BE2C (cell line): ENCODE measurements at regions not wholly inside any gene's neighbourhood (a gene's known extent, or its start where the extent isn't known, plus 50 kb on each side); places are given as distances from the start of the nearest gene placed in this dataset.
"Not testable (repeated sequence)": the region's sequence is repeated elsewhere in the genome, so short reads cannot be mapped to it uniquely, and the experiment has no call there.

ENCODE experiments used
- DNase-seq: peaks from one replicate; pipeline ENCODE4 v3.0.0-alpha.2; 2020
- H3K27me3 ChIP-seq: fragments of 250-450 bp; sonication (Bioruptor Pico); 2 replicates; pipeline ENCODE4 v1.5.1; 2020; ENCODE audit warnings: mild to moderate bottlenecking
- H3K36me3 ChIP-seq: fragments of 250-450 bp; sonication (Bioruptor Pico); 2 replicates; pipeline ENCODE4 v1.5.1; 2020; ENCODE audit warnings: mild to moderate bottlenecking
- H3K4me1 ChIP-seq: fragments of 250-450 bp; sonication (Bioruptor Pico); 2 replicates; pipeline ENCODE4 v1.5.1; 2020
- H3K4me3 ChIP-seq: 2 replicates; pipeline ENCODE4 v1.5.1; 2011; ENCODE audit warnings: low read depth, low read length
- H3K9me3 ChIP-seq: fragments of 250-450 bp; sonication (Bioruptor Pico); 2 replicates; pipeline ENCODE4 v1.5.1; 2020
- CTCF ChIP-seq: IDR thresholded peaks from 2 replicates; pipeline ENCODE4 v1.5.1; 2012; ENCODE audit warnings: mild to moderate bottlenecking, low read depth, low read length

GRCh38 chr1:234827181-234827580 is 217.2 kb upstream of the IRF2BP2 start:
- no peaks in the 10 kb centered on the region for H3K9me3 ChIP-seq
- no peak for DNase-seq
- H3K36me3 ChIP-seq = no peaks in the 10 kb centered on the region
- H3K4me3 ChIP-seq = no peak overlapping the region
- no peak for TF ChIP-seq CTCF
- no peaks in the 10 kb centered on the region for H3K27me3 ChIP-seq
- no peaks in the 10 kb centered on the region for H3K4me1 ChIP-seq

GRCh38 chr1:234826352-234826751 is 216.4 kb upstream of the IRF2BP2 start:
- DNase-seq = no peak
- no peaks in the 10 kb centered on the region for H3K9me3 ChIP-seq
- no peaks in the 10 kb centered on the region for H3K4me1 ChIP-seq
- no peak overlapping the region for H3K4me3 ChIP-seq
- H3K36me3 ChIP-seq = no peaks in the 10 kb centered on the region
- no peaks in the 10 kb centered on the region for H3K27me3 ChIP-seq
- TF ChIP-seq CTCF = no peak

GRCh38 chr1:234825498-234826165 is 215.7 kb upstream of the IRF2BP2 start:
- Histone ChIP-seq H3K36me3 (no peaks in the 10 kb centered on the region), H3K4me1 (no peaks in the 10 kb centered on the region), H3K27me3 (no peaks in the 10 kb centered on the region), H3K4me3 (no peak overlapping the region), H3K9me3 (no peaks in the 10 kb centered on the region)
- DNase-seq = no peak
- no peak for TF ChIP-seq CTCF

GRCh38 chr1:234824836-234825235 is 214.9 kb upstream of the IRF2BP2 start:
- H3K4me3 ChIP-seq, H3K27me3 ChIP-seq, H3K4me1 ChIP-seq, H3K9me3 ChIP-seq, H3K36me3 ChIP-seq, DNase-seq: not testable (repeated sequence)

GRCh38 chr1:234823191-234824176 is 213.5 kb upstream of the IRF2BP2 start:
- Histone ChIP-seq H3K9me3 (no peaks in the 10 kb centered on the region), H3K36me3 (no peaks in the 10 kb centered on the region), H3K4me3 (no peak overlapping the region), H3K27me3 (no peaks in the 10 kb centered on the region), H3K4me1 (no peaks in the 10 kb centered on the region)
- TF ChIP-seq CTCF = no peak
- no peak for DNase-seq

GRCh38 chr1:234821840-234822239 is 211.9 kb upstream of the IRF2BP2 start:
- no peak overlapping the region for H3K4me3 ChIP-seq
- no peaks in the 10 kb centered on the region for H3K4me1 ChIP-seq
- no peak for TF ChIP-seq CTCF
- no peaks in the 10 kb centered on the region for H3K27me3 ChIP-seq
- H3K36me3 ChIP-seq = no peaks in the 10 kb centered on the region
- H3K9me3 ChIP-seq = no peaks in the 10 kb centered on the region
- no peak for DNase-seq
